Osteoblast (primary cell): ENCODE measurements at regions not wholly inside any gene's neighbourhood (a gene's known extent, or its start where the extent isn't known, plus 50 kb on each side); places are given as distances from the start of the nearest gene placed in this dataset.

Experiments
- DNase-seq: peaks from one replicate; pipeline ENCODE4 v3.0.0; 2011; ENCODE audit warnings: low spot score, mixed read lengths; ENCODE audit not compliant: insufficient read length; ENCODE audit errors: missing footprints
- H2AFZ ChIP-seq: 2 replicates; pipeline ENCODE4 v1.6.0; 2011; ENCODE audit warnings: mild to moderate bottlenecking, low read length
- H3K27ac ChIP-seq: 2 replicates; pipeline ENCODE4 v1.5.1; 2011; ENCODE audit warnings: mild to moderate bottlenecking, low read depth, low read length, moderate library complexity
- H3K27me3 ChIP-seq: 2 replicates; pipeline ENCODE4 v1.6.0; 2012; ENCODE audit warnings: mild to moderate bottlenecking, control low read depth, inconsistent platforms, low read length, moderate library complexity; ENCODE audit not compliant: insufficient read depth
- H3K36me3 ChIP-seq: 2 replicates; pipeline ENCODE4 v1.5.1; 2011; ENCODE audit warnings: mild to moderate bottlenecking, low read length, control low read depth, moderate library complexity; ENCODE audit not compliant: insufficient read depth
- H3K4me1 ChIP-seq: 2 replicates; pipeline ENCODE4 v1.5.1; 2011; ENCODE audit warnings: mild to moderate bottlenecking, low read length, control low read depth, moderate library complexity; ENCODE audit not compliant: insufficient read depth
- H3K4me2 ChIP-seq: 2 replicates; pipeline ENCODE4 v1.6.0; 2011; ENCODE audit warnings: mild to moderate bottlenecking, low read length; ENCODE audit not compliant: insufficient read depth
- H3K4me3 ChIP-seq: fragments of 200-600 bp; sonication (generic); 3 replicates; pipeline ENCODE4 v1.5.1; 2012; ENCODE audit warnings: mild to moderate bottlenecking, low read length, inconsistent platforms; ENCODE audit not compliant: insufficient read depth
- H3K79me2 ChIP-seq: 2 replicates; pipeline ENCODE4 v1.6.0; 2012; ENCODE audit warnings: mild to moderate bottlenecking, low read length, control low read depth, inconsistent platforms; ENCODE audit not compliant: insufficient read depth
- H3K9me3 ChIP-seq: 2 replicates; pipeline ENCODE4 v1.5.1; 2011; ENCODE audit warnings: low read depth, low read length, control low read depth
- H4K20me1 ChIP-seq: 2 replicates; pipeline ENCODE4 v1.6.0; 2012; ENCODE audit warnings: mild to moderate bottlenecking, low read length, control low read depth; ENCODE audit not compliant: insufficient read depth
- CTCF ChIP-seq: IDR thresholded peaks from 2 replicates; pipeline ENCODE4 v1.5.1; 2011; ENCODE audit warnings: mild to moderate bottlenecking, low read depth, low read length, moderate library complexity; ENCODE audit errors: extremely low read depth

DNA sequence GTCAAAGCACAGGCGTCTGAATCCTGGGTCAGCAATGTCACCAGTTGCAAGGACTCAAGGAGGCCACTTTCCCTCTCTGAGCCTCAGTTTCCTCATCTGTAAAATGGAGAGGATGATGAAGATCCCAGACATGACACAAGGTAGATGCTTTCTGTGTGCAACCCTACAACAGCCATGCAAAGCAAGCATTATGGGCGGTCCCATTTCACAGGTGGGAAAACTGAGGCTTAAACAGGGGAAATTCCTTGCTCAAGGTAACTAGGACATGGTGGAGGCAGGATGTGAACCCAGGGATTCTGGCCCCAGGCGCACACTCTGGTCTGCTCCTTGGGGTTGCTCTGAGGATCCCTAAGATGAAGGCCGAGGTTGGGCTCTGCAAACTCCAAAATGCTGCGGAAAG lies 311.0 kb downstream of the PTPRU start:
- Histone ChIP-seq H4K20me1 (no peaks in the 10 kb centered on the region), H3K4me2 (no peak overlapping the region), H3K27ac (no peak overlapping the region), H3K4me1 (no peaks in the 10 kb centered on the region), H3K36me3 (no peaks in the 10 kb centered on the region), H3K79me2 (no peaks in the 10 kb centered on the region), H2AFZ (no peak overlapping the region), H3K27me3 (no peaks in the 10 kb centered on the region), H3K9me3 (no peaks in the 10 kb centered on the region), H3K4me3 (no peak overlapping the region)
- TF ChIP-seq CTCF, result no peak
- no peak for DNase-seq

DNA sequence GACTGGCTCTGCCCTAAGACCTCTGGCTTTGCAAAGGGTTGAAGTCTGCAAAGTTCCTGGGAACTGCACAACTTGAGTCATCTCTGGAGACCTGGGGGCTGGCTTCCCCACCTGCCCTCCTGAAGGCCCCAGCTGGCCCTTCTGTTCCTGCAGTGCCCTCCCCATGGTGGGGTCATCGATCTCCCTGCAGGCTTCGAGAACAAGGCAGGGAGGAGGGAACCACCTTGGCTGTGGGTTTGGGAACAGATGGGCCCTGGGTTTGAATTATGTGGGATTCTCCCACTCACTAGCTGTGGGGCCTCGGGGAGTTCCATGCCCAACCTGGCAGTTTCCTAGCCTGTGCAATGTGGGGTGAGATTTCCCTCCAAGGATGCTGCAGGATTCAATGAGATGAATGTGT lies 310.2 kb downstream of the PTPRU start:
- Histone ChIP-seq H2AFZ (no peak overlapping the region), H3K4me1 (no peaks in the 10 kb centered on the region), H3K4me2 (no peak overlapping the region), H3K27ac (no peak overlapping the region), H3K27me3 (no peaks in the 10 kb centered on the region), H3K79me2 (no peaks in the 10 kb centered on the region), H3K36me3 (no peaks in the 10 kb centered on the region), H3K9me3 (no peaks in the 10 kb centered on the region), H3K4me3 (no peak overlapping the region), H4K20me1 (no peaks in the 10 kb centered on the region)
- no peak for TF ChIP-seq CTCF
- no peak for DNase-seq

GRCh38 chr1:29544406-29544805 lies 308.1 kb downstream of the PTPRU start:
- H4K20me1 ChIP-seq, result no peaks in the 10 kb centered on the region
- H3K79me2 ChIP-seq, result no peaks in the 10 kb centered on the region
- DNase-seq, result no peak
- no peaks in the 10 kb centered on the region for H3K4me1 ChIP-seq
- no peaks in the 10 kb centered on the region for H3K36me3 ChIP-seq
- no peak overlapping the region for H3K27ac ChIP-seq
- H2AFZ ChIP-seq, result no peak overlapping the region
- H3K4me3 ChIP-seq, result no peak overlapping the region
- H3K9me3 ChIP-seq, result no peaks in the 10 kb centered on the region
- H3K27me3 ChIP-seq, result no peaks in the 10 kb centered on the region
- no peak for TF ChIP-seq CTCF
- no peak overlapping the region for H3K4me2 ChIP-seq

GRCh38 chr1:29543586-29543985 lies 307.3 kb downstream of the PTPRU start:
- H3K27me3 ChIP-seq, result peaks cover 5% of the 10 kb centered on the region
- H3K9me3 ChIP-seq, result no peaks in the 10 kb centered on the region
- H3K27ac ChIP-seq, result no peak overlapping the region
- H4K20me1 ChIP-seq, result no peaks in the 10 kb centered on the region
- no peak overlapping the region for H2AFZ ChIP-seq
- no peak for TF ChIP-seq CTCF
- no peak overlapping the region for H3K4me3 ChIP-seq
- H3K36me3 ChIP-seq, result no peaks in the 10 kb centered on the region
- DNase-seq, result no peak
- no peaks in the 10 kb centered on the region for H3K4me1 ChIP-seq
- no peaks in the 10 kb centered on the region for H3K79me2 ChIP-seq
- no peak overlapping the region for H3K4me2 ChIP-seq
